Pancreas (tissue), 10 donors: ENCODE measurements at regions not wholly inside any gene's neighbourhood (a gene's known extent, or its start where the extent isn't known, plus 50 kb on each side); places are given as distances from the start of the nearest gene placed in this dataset.

Source experiments
- ATAC-seq, 4 donors: fragments of 200-7000 bp; cut with Tn5 transposase; one replicate each; pipeline versions ENCODE4 v1.8.0 to v1.9.1; 2020; ENCODE audit warnings: mild to moderate bottlenecking in 4 of 4, moderate library complexity in 4 of 4
- DNase-seq, 6 donors: peaks; one replicate each; pipeline ENCODE4 v3.0.0-alpha.2; 2020
- FAIRE-seq: peaks from 2 replicates; lab custom pipeline; 2012; peaks lifted over from hg19 to GRCh38; lab: Jason Lieb, UNC
- H3K27ac ChIP-seq, 4 donors: fragments of 200-600 bp; sonication (generic); 1 replicate in 3 of 4; 2 replicates in 1 of 4; pipeline versions ENCODE4 v1.5.0 to v1.8.0; 2020
- H3K27me3 ChIP-seq, 4 donors: fragments of 200-600 bp; one replicate each; pipeline ENCODE4 v1.8.0; 2021
- H3K36me3 ChIP-seq, 3 donors: fragments of 200-600 bp; sonication (generic) in 1 of 3; one replicate each; pipeline versions ENCODE4 v1.5.0 to v1.8.0; 2020 to 2021
- H3K4me1 ChIP-seq, 3 donors: fragments of 200-600 bp; one replicate each; pipeline ENCODE4 v1.8.0; 2021
- H3K4me3 ChIP-seq, 4 donors: fragments of 200-600 bp; sonication (generic) in 2 of 4; one replicate each; pipeline versions ENCODE4 v1.5.0 to v1.8.0; 2020 to 2021
- H3K9me3 ChIP-seq, 4 donors: fragments of 200-600 bp; one replicate each; pipeline ENCODE4 v1.8.0; 2021
- CTCF ChIP-seq, 4 donors: fragments of 200-600 bp; sonication (generic) in 3 of 4; IDR thresholded peaks; one replicate each; pipeline versions ENCODE4 v1.5.0 to v1.8.0; 2021; ENCODE audit warnings: antibody characterized with exemption in 4 of 4
- WGBS, 2 donors: extraction: QIAGEN DNeasy Blood & Tissue Kit; methylation state at CpG; one replicate each; pipeline ENCODE4 v1.1.7; 2013; 5-methylcytosine and 5-hydroxymethylcytosine counted together
- intact Hi-C, 3 donors: fragments of 100-400 bp; cut with DNase I; formaldehyde crosslinking; loops; one replicate each; pipeline versions ENCODE4 v1.11.1 to v1.14.2; 2022
- donor health status: healthy with polysubstance abuse.
- donor health status: DM: no; HTN: no; CAD: no; lungs with moderate emphysema.
- donor health status: DM: no; HTN: no; CAD: no.
- donor health status: control.
- donor health status: control.
- donor health status: Bipolar disorder and iron deficiency.
- donor health status: DM: yes; HTN: yes; CAD: no.
- donor health status: DM: no; HTN: no; CAD: no.
- donor health status: DM: no; HTN: no; CAD: no.
- donor health status: DM: yes; HTN: yes; CAD: no.

DNA sequence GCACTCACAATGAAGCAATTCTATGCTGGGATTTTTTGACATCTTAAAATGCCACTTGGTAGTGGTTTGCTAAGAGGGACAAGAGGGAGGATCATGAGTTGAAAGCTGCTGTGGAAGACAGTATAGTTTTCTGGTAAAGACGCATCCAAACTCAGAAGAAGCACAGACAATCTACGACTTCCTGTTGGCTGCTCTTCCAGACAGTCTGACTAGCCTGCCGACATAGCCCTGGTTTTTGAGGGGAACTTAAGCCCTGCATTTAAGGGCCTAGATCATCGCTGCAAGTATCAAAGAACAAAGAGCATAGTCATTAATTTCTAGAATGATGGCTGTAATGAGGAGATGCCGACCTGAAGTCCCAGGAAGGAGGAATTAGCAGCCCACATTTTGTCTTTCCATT is 99.9 kb upstream of the IKZF1 start:
- intact Hi-C loops = loop anchor here in 2 of 3 donors (10.0 kb wide), 2 partner anchors 950 to 960 kb away; no protein-coding TSS in a partner anchor

GRCh38 chr7:50203521-50203920 is 101.0 kb upstream of the IKZF1 start:
- no peak overlapping the region for H3K27ac ChIP-seq
- no peaks in the 10 kb centered on the region for H3K9me3 ChIP-seq
- H3K4me3 ChIP-seq = no peak overlapping the region
- H3K27me3 ChIP-seq = no peaks in the 10 kb centered on the region
- ATAC-seq = no peak
- DNase-seq = no peak
- intact Hi-C loops = loop anchor here in 2 of 3 donors (10.0 kb wide), 2 partner anchors 951 to 961 kb away; no protein-coding TSS in a partner anchor
- no peaks in the 10 kb centered on the region for H3K4me1 ChIP-seq
- 62 to 67% methylated on average over 4 of the region's 4 CpGs for WGBS, 2 donors
- no peak for TF ChIP-seq CTCF (IDR thresholded peaks at IDR 0.05)
- FAIRE-seq = no peak
- H3K36me3 ChIP-seq = no peaks in the 10 kb centered on the region

More for the DNA sequence above, 99.9 kb upstream of the IKZF1 start:
- no peaks in the 10 kb centered on the region for H3K4me1 ChIP-seq
- no peaks in the 10 kb centered on the region for H3K36me3 ChIP-seq
- no peaks in the 10 kb centered on the region for H3K9me3 ChIP-seq
- no peaks in the 10 kb centered on the region for H3K27me3 ChIP-seq
- no peak overlapping the region for H3K27ac ChIP-seq
- ATAC-seq (peak in 2 of 4 donors; percentile 31 to 40), FAIRE-seq (no peak), DNase-seq (no peak)
- no peak overlapping the region for H3K4me3 ChIP-seq
- TF ChIP-seq CTCF (IDR thresholded peaks at IDR 0.05) = no peak
- WGBS, 2 donors = 58 to 61% methylated on average over 5 of the region's 5 CpGs

DNA sequence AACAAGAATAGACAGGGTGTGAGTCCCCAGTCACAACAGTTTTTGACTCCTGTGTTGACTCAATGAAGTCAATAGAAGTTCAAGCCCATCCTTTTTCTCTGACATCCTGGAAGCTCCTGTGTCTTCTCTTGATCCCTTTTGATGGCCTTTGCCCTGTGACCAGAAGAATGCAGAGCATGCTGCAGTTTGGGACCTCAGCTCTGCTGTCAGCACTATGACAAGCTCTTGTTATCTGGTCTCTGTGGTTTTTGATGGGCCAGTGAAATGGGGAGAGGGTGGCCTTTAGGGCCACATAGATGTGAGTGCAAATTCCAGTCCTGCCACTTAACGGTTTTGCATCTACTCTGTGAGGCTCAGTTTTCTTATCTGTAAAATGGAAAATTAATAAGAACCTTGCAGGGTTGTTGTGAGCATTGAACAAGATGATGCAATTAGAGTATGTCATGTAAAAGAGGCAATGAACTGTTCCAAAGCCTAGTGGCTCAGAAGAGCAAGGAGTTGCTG is 102.4 kb upstream of the IKZF1 start:
- DNase-seq (no peak), ATAC-seq (no peak), FAIRE-seq (no peak)
- H3K4me1 ChIP-seq = no peaks in the 10 kb centered on the region
- H3K27me3 ChIP-seq = no peaks in the 10 kb centered on the region
- no peak overlapping the region for H3K4me3 ChIP-seq
- intact Hi-C loops = loop anchor here in 2 of 3 donors (10.0 kb wide), 2 partner anchors 953 to 963 kb away; no protein-coding TSS in a partner anchor
- no peak for TF ChIP-seq CTCF (IDR thresholded peaks at IDR 0.05)
- 30 to 34% methylated on average over 1 of the region's 1 CpG for WGBS, 2 donors
- no peaks in the 10 kb centered on the region for H3K36me3 ChIP-seq
- no peaks in the 10 kb centered on the region for H3K9me3 ChIP-seq
- no peak overlapping the region for H3K27ac ChIP-seq

DNA sequence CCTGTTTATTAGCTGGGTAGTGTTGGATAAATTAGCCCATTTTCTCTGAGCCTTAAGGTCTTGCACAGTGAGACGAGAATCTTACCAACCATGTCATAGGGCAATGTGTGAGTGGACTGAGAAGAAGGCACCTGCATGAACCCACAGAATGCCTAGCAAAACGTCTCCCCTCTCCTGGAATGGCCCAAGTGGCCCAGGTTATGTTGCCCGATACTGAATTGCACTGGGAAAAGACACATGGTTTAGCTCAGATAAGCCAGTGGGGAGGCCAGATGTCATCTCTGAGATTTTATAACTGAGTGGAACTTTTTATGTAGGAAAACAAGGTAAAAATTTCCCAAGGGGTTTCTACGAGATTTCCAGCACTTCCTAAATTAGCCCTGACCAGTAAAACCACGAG is 104.7 kb upstream of the IKZF1 start:
- DNase-seq (no peak), ATAC-seq (no peak), FAIRE-seq (no peak)
- Histone ChIP-seq H3K4me3 (no peak overlapping the region), H3K27me3 (no peaks in the 10 kb centered on the region), H3K36me3 (no peaks in the 10 kb centered on the region), H3K4me1 (no peaks in the 10 kb centered on the region), H3K27ac (no peak overlapping the region), H3K9me3 (no peaks in the 10 kb centered on the region)
- WGBS, 2 donors = 42 to 45% methylated on average over 5 of the region's 5 CpGs
- intact Hi-C loops = loop anchor here in 2 of 3 donors (10.0 kb wide), 2 partner anchors 955 to 965 kb away; no protein-coding TSS in a partner anchor
- no peak for TF ChIP-seq CTCF (IDR thresholded peaks at IDR 0.05)

DNA sequence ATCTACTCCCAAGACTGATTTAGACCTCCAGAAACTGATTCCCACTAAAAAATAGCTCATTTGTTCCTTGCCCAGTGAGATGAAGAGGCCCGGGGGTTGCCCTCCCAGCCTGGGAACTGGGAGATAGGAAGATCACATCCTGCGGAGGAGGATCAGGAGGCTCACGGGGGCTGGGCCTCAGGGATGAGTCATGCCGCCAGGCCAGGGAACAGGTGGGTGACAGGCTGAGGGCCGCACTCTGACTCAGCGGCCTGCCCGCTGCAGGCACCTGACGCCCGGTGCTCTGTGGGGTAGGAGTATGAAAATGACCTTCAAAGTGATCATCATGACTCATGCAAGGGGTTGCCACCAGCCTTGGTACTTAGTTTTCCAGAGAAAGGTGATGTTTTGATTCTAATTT is 104.5 kb upstream of the ZPBP start:
- Histone ChIP-seq H3K36me3 (no peaks in the 10 kb centered on the region), H3K27ac (no peak overlapping the region), H3K4me3 (no peak overlapping the region), H3K9me3 (no peaks in the 10 kb centered on the region), H3K4me1 (no peaks in the 10 kb centered on the region), H3K27me3 (no peaks in the 10 kb centered on the region)
- DNase-seq (no peak), ATAC-seq (no peak), FAIRE-seq (no peak)
- intact Hi-C loops = no loop called here
- WGBS, 2 donors = 68 to 72% methylated on average over 9 of the region's 9 CpGs
- TF ChIP-seq CTCF (IDR thresholded peaks at IDR 0.05) = no peak
